ENCODE measurements at regions not wholly inside any gene's neighbourhood (a gene's known extent, or its start where the extent isn't known, plus 50 kb on each side); places are given as distances from the start of the nearest gene placed in this dataset.
"Not testable (repeated sequence)": the region's sequence is repeated elsewhere in the genome, so short reads cannot be mapped to it uniquely, and the experiment has no call there.

DNA sequence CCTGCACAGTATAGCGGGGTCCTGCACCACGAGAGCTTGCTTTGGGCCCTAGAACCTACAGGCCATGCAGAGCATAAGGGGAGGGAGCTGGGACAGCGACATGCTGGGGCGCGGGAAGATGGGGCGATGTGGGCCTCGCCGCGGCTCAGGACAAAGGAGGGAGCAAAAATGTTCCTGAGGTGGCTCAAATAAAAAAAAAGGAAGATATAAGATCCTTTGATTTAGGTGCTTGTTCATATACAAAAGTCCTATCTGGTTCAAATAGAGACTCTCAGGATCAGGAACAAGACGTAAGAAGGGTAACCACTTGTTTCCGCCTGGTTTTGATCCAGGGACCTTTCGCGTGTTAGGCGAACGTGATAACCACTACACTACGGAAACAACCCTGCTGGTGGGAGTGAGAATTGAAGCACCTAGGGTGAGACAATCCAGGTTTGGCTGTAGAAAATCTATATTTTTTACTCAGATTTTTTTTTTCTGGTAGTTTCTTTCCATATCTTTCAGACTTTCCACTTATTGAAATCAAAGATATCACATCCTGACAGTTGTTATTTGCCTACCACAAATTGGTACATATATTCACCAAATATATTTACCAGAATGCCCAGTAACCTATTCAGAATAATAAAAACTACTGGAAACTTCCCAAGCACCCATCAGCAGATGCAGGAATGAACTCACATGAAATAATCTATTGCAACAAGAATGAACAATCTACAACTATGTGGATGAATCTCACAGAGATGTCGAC is 177.9 kb upstream of the ZNF184 start:
- no peaks in the 10 kb centered on the region for H3K9me3 ChIP-seq (ENCODE audit: insufficient read depth, low read depth, low read length)
- H3K4me1 ChIP-seq (ENCODE audit: insufficient read depth, low read length), result no peaks in the 10 kb centered on the region
- no peaks in the 10 kb centered on the region for H3K27me3 ChIP-seq (ENCODE audit: insufficient read depth, low read length)
- peak overlapping the region; percentile 73 for H3K9ac ChIP-seq (ENCODE audit: low read depth, low read length)
- H3K27ac ChIP-seq (ENCODE audit: low read length), result no peak overlapping the region
- H3K4me3 ChIP-seq (ENCODE audit: low read length), result peak overlapping the region; percentile 96
- no peaks in the 10 kb centered on the region for H3K36me3 ChIP-seq (ENCODE audit: insufficient read depth, low read depth, low read length)

DNA sequence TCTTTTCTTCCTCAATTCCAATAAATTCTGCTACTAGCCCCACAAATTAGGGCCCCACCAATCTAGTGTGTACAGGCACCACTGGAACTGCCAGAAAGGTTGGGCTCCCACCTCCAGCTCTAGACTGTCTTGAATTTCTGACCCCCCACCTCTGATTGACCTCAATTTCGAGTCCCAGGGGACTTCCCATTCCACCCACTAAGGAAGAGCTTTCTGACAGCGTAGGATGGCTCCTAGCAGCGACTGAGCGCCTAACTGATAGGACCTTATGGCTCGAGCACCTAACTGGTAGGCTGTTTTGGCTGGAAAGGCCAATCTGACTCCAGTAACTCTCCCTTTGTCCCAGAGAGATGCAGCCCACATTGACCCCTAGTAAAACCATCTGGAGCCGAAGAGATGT is 171.6 kb upstream of the ZNF184 start:
- Histone ChIP-seq H3K27me3 (ENCODE audit: insufficient read depth, low read length) (no peaks in the 10 kb centered on the region), H3K9ac (ENCODE audit: low read depth, low read length) (no peak overlapping the region), H3K27ac (ENCODE audit: low read length) (no peak overlapping the region), H3K36me3 (ENCODE audit: insufficient read depth, low read depth, low read length) (no peaks in the 10 kb centered on the region), H3K4me1 (ENCODE audit: insufficient read depth, low read length) (no peaks in the 10 kb centered on the region), H3K4me3 (ENCODE audit: low read length) (no peak overlapping the region), H3K9me3 (ENCODE audit: insufficient read depth, low read depth, low read length) (no peaks in the 10 kb centered on the region)

DNA sequence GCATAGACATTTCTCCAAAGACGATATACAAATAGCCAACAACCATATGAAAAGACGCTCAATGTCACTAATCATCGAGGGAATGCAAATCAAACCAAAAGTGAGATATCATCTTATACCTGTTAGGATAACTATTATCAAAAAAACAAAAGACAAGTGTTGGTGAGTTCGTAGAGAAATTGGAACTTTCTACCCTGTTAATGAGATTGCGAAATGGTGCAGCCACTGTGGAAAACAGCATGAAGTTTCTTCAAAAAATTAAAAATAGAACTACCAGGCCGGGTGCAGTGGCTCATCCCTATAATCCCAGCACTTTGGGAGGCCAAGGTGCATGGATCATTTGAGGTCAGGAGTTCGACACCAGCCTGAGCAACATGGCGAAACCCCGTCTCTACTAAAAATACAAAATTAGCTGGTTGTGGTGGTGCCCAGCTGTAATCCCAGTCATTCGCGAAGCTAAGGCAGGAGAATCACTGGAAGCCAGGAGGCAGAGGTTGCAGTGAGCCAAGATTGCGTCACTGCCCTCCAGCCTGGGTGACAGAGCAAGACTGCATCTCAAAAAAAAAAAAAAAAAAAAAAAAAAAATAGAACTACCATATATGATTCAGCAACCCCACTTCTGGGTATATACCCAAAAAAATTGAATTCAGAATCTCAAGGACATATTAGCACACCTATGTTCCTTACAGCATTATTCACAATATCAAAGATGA is 170.0 kb upstream of the ZNF184 start:
- H3K4me3 ChIP-seq (ENCODE audit: low read length), result no peak overlapping the region
- H3K4me1 ChIP-seq (ENCODE audit: insufficient read depth, low read length), result no peaks in the 10 kb centered on the region
- no peaks in the 10 kb centered on the region for H3K9me3 ChIP-seq (ENCODE audit: insufficient read depth, low read depth, low read length)
- H3K27ac ChIP-seq (ENCODE audit: low read length), result no peak overlapping the region
- H3K27me3 ChIP-seq (ENCODE audit: insufficient read depth, low read length), result no peaks in the 10 kb centered on the region
- no peak overlapping the region for H3K9ac ChIP-seq (ENCODE audit: low read depth, low read length)
- no peaks in the 10 kb centered on the region for H3K36me3 ChIP-seq (ENCODE audit: insufficient read depth, low read depth, low read length)

DNA sequence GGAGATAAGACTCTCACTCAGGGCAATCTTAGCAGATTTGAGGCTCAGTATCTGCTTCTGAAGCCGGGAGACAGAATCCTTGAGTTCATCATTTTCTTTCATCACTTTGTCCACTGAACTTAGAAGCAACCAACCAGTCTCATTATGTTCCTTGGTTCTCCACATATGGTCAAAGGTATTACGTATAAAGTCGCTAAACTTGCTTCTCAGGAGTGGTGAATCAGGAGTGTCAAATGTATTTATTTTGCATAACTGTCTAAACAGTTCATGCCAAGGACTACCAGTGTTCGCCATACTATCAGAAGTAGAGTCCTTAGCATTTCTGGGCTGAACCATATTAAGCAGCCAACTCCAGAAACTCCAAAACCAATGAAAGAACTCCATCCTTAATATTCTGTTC is 163.0 kb upstream of the ZNF184 start:
- not testable (repeated sequence) for H3K27ac ChIP-seq (ENCODE audit: low read length); H3K9ac ChIP-seq (ENCODE audit: low read depth, low read length); H3K4me3 ChIP-seq (ENCODE audit: low read length); H3K9me3 ChIP-seq (ENCODE audit: insufficient read depth, low read depth, low read length); H3K27me3 ChIP-seq (ENCODE audit: insufficient read depth, low read length); H3K36me3 ChIP-seq (ENCODE audit: insufficient read depth, low read depth, low read length); H3K4me1 ChIP-seq (ENCODE audit: insufficient read depth, low read length)

DNA sequence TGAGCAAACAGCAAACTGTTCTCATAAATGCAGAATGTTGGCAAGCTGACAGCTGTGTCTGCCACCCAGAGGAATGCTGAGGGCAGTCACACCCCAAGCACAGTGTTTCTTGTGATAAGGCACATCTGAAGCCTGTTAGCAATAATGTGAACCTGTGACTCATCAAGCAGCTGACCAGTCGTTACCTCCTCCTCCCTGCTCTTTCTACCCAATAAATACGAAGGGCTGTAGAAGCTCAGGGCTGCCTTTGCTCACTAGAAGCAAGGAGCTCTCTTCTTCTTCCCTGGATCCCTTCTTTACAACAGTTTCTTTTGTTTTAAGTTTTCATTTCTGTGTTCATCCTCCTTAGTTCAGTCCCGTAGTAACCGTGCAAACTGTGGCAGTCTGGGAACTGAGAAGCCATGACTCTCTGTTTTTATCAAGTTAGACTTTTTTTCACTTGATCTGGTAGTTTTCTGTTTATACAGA is 160.3 kb upstream of the ZNF184 start:
- not testable (repeated sequence) for H3K9ac ChIP-seq (ENCODE audit: low read depth, low read length); H3K9me3 ChIP-seq (ENCODE audit: insufficient read depth, low read depth, low read length); H3K27ac ChIP-seq (ENCODE audit: low read length); H3K36me3 ChIP-seq (ENCODE audit: insufficient read depth, low read depth, low read length); H3K4me3 ChIP-seq (ENCODE audit: low read length); H3K4me1 ChIP-seq (ENCODE audit: insufficient read depth, low read length)
- peaks cover 27% of the 10 kb centered on the region for H3K27me3 ChIP-seq (ENCODE audit: insufficient read depth, low read length)

DNA sequence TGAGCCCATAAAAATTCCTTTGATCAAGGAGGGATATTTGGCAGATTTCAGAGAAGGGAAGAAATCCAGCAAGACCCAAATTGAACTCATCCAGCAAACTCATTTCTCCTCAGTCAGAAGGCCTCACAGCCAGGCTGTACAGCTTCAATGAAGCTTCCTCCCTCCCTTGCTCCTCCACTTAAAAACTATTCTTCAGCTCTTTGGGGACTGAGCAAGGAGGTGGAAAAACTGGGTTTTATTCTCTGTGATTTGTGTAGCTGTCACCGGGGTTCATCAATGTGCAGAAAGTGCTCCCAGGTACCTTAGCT is 158.7 kb upstream of the ZNF184 start:
- H3K4me1 ChIP-seq (ENCODE audit: insufficient read depth, low read length), result peaks cover 3% of the 10 kb centered on the region; the same call in 1 of the 2 replicates
- H3K9me3 ChIP-seq (ENCODE audit: insufficient read depth, low read depth, low read length), result no peaks in the 10 kb centered on the region
- no peaks in the 10 kb centered on the region for H3K36me3 ChIP-seq (ENCODE audit: insufficient read depth, low read depth, low read length)
- peak overlapping the region; percentile 98; the same call in 1 of the 2 replicates for H3K4me3 ChIP-seq (ENCODE audit: low read length)
- no peak overlapping the region for H3K27ac ChIP-seq (ENCODE audit: low read length)
- peaks cover 27% of the 10 kb centered on the region for H3K27me3 ChIP-seq (ENCODE audit: insufficient read depth, low read length)
- no peak overlapping the region for H3K9ac ChIP-seq (ENCODE audit: low read depth, low read length)

DNA sequence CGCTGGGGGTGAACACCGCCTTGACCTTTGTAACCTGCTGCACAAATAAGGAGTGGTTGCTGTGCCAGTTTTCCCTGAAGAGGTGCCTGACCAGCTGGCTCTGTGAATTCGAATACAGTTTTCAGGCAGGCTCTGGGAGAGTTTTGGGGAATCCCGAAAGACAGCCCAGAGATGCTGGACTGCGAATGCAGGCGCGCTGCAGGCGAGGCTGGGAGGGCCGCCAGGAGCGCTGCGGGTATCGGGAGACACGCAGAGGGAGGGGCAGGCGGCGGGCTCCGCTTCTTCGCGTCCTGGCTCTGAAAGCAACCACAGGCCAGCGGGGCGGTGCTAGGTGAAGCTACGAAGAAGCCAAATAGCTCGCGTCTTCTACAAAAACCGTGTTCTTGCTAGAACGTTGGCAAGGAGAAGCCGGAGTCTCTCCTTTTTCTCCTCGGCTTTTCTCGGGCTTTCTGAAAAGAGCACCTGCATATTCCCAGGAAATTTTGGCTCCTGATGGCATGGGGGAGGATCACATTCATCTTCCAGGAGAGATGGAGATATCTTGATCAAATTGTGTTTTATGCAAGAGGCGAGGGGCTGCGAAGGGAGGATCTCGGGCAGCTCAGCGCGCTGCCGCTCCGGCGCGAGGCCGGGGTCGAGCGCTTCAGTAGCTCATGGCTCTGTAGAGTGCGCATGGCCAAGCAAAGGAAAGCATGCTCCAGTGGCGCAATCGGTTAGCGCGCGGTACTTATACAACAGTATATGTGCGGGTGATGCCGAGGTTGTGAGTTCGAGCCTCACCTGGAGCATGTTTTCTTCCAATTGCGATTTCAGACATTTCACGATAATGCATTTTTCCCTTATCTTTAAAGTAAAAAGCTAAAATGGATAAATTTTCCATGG is 158.1 kb upstream of the ZNF184 start:
- H3K27me3 ChIP-seq (ENCODE audit: insufficient read depth, low read length), result peaks cover 27% of the 10 kb centered on the region
- no peak overlapping the region for H3K27ac ChIP-seq (ENCODE audit: low read length)
- H3K9ac ChIP-seq (ENCODE audit: low read depth, low read length), result peak overlapping the region; percentile 84; the same call in 1 of the 2 replicates
- H3K4me3 ChIP-seq (ENCODE audit: low read length), result peak overlapping the region; percentile 98
- H3K4me1 ChIP-seq (ENCODE audit: insufficient read depth, low read length), result peaks cover 3% of the 10 kb centered on the region; the same call in 1 of the 2 replicates
- no peaks in the 10 kb centered on the region for H3K36me3 ChIP-seq (ENCODE audit: insufficient read depth, low read depth, low read length)
- H3K9me3 ChIP-seq (ENCODE audit: insufficient read depth, low read depth, low read length), result no peaks in the 10 kb centered on the region

DNA sequence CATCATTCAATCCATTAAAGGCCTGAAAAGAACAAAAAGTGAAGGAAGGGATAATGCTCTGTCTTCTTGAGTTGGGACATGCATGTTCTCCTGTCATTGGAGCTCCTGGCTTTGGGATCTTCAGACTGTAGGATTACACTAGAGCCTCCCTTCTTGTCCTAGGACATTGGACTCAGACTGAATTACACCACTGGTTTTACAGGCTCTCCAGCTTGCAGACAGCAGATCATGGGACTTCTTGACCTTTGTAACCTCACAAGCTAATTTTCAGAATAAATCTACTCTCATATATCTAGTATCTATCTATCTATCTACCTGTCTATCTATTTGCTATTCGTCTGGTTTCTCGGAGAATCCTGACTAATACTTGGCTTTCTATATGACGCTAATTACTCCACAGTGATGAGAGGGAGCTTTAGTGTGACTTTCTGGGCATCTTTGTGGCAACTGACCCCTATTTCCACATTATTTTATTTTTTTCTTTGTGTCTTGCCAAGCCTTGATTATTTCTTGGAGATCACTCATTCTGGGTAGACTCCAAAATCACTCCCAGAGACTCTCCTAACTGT is 151.9 kb upstream of the ZNF184 start:
- Histone ChIP-seq H3K4me1 (ENCODE audit: insufficient read depth, low read length) (no peaks in the 10 kb centered on the region), H3K27me3 (ENCODE audit: insufficient read depth, low read length) (peaks cover 11% of the 10 kb centered on the region), H3K36me3 (ENCODE audit: insufficient read depth, low read depth, low read length) (no peaks in the 10 kb centered on the region), H3K4me3 (ENCODE audit: low read length) (no peak overlapping the region), H3K27ac (ENCODE audit: low read length) (no peak overlapping the region), H3K9ac (ENCODE audit: low read depth, low read length) (no peak overlapping the region), H3K9me3 (ENCODE audit: insufficient read depth, low read depth, low read length) (no peaks in the 10 kb centered on the region)

DNA sequence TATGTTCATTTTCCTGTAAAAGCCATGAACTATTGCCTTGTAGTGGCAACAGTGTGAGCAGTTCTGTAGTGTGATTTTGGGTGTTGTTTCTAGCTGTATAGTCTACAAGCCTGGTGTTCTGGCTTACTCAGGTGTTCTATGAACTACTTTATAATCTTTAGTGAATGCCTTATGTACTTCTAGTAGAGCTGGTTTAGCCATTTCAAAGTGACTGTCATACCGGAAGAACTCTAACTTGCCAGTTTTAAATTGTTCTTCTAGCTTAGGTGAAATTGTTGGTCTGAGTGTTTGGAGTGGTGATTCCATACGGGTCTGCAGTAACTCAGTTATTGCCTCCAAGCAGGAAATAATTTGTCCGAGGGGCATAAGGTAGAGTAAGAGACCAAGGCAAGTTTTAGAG is 150.2 kb upstream of the ZNF184 start:
- H3K4me3 ChIP-seq (ENCODE audit: low read length), result no peak overlapping the region
- no peaks in the 10 kb centered on the region for H3K27me3 ChIP-seq (ENCODE audit: insufficient read depth, low read length)
- no peak overlapping the region for H3K9ac ChIP-seq (ENCODE audit: low read depth, low read length)
- no peaks in the 10 kb centered on the region for H3K9me3 ChIP-seq (ENCODE audit: insufficient read depth, low read depth, low read length)
- no peaks in the 10 kb centered on the region for H3K36me3 ChIP-seq (ENCODE audit: insufficient read depth, low read depth, low read length)
- no peaks in the 10 kb centered on the region for H3K4me1 ChIP-seq (ENCODE audit: insufficient read depth, low read length)
- no peak overlapping the region for H3K27ac ChIP-seq (ENCODE audit: low read length)

DNA sequence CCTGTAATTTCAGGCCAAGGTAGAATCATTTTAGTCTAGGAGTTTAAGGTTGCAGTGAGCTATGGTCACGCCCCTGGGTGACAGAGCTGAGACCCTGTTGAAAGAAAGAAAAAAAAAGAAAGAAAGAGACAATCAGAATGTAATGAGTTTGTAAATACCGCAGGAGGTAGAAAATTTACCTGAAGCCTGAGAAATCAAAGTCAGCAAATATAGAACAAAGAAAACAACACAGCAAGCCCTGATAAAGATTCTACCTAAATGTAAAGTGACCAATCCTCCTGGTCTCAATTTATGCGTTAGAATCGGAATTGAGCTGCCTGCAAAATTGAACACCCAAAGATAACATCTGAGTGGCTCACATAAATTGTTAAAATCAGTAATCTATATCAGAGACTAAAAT is 146.5 kb upstream of the ZNF184 start:
- Histone ChIP-seq H3K9me3 (ENCODE audit: insufficient read depth, low read depth, low read length) (no peaks in the 10 kb centered on the region), H3K9ac (ENCODE audit: low read depth, low read length) (no peak overlapping the region), H3K4me1 (ENCODE audit: insufficient read depth, low read length) (no peaks in the 10 kb centered on the region), H3K36me3 (ENCODE audit: insufficient read depth, low read depth, low read length) (no peaks in the 10 kb centered on the region), H3K27me3 (ENCODE audit: insufficient read depth, low read length) (peaks cover 15% of the 10 kb centered on the region), H3K4me3 (ENCODE audit: low read length) (no peak overlapping the region), H3K27ac (ENCODE audit: low read length) (no peak overlapping the region)
